Ishikawa (cell line): ENCODE measurements at regions not wholly inside any gene's neighbourhood (a gene's known extent, or its start where the extent isn't known, plus 50 kb on each side); places are given as distances from the start of the nearest gene placed in this dataset.

Source experiments
- CEBPB ChIP-seq: IDR thresholded peaks from 2 replicates; pipeline ENCODE4 v1.6.1; 2012
- CREB1 ChIP-seq: IDR thresholded peaks from 2 replicates; pipeline ENCODE4 v1.6.1; 2012; ENCODE audit warnings: low read depth
- EGR1 ChIP-seq: IDR thresholded peaks from 2 replicates; pipeline ENCODE4 v1.6.1; 2012
- EP300 ChIP-seq: IDR thresholded peaks from 2 replicates; pipeline ENCODE4 v1.6.1; 2012; ENCODE audit warnings: borderline replicate concordance
- MAX ChIP-seq: IDR thresholded peaks from 2 replicates; pipeline ENCODE4 v1.6.1; 2012
- RAD21 ChIP-seq: IDR thresholded peaks from 2 replicates; pipeline ENCODE4 v1.6.1; 2012; ENCODE audit warnings: low read depth
- REST ChIP-seq: IDR thresholded peaks from 2 replicates; pipeline ENCODE4 v1.6.1; 2012; ENCODE audit warnings: low read depth, mild to moderate bottlenecking
- TAF1 ChIP-seq: IDR thresholded peaks from 2 replicates; pipeline ENCODE4 v1.6.1; 2012; ENCODE audit warnings: low read depth, mild to moderate bottlenecking
- TCF12 ChIP-seq: IDR thresholded peaks from 2 replicates; pipeline ENCODE4 v1.6.1; 2012; ENCODE audit warnings: low read depth
- YY1 ChIP-seq: IDR thresholded peaks from 2 replicates; pipeline ENCODE4 v1.6.1; 2012; ENCODE audit warnings: low read depth
- ZBTB7A ChIP-seq: IDR thresholded peaks from 2 replicates; pipeline ENCODE4 v1.6.1; 2012; ENCODE audit warnings: low read depth

- no peak for TF ChIP-seq CEBPB
- TF ChIP-seq RAD21: no peak
- no peak for TF ChIP-seq MAX
- no peak for TF ChIP-seq EP300
- no peak for TF ChIP-seq YY1
- TF ChIP-seq ZBTB7A: no peak
- TF ChIP-seq REST: no peak
- no peak for TF ChIP-seq TCF12
- TF ChIP-seq CREB1: no peak
- TF ChIP-seq TAF1: no peak
- TF ChIP-seq EGR1: no peak
Measured at GRCh38 chr3:56902468-56903160, 100.9 kb upstream of the ARHGEF3 start.
